ENCODE measurements at regions not wholly inside any gene's neighbourhood (a gene's known extent, or its start where the extent isn't known, plus 50 kb on each side); places are given as distances from the start of the nearest gene placed in this dataset.

- FAIRE-seq: no peak
These were observed 300.4 kb upstream of the STT3B start for GRCh38 chr3:31232055-31233025.

- FAIRE-seq: no peak
These were observed 298.6 kb upstream of the STT3B start for GRCh38 chr3:31234145-31234544.

- no peak for FAIRE-seq
These were observed 297.5 kb upstream of the STT3B start for GRCh38 chr3:31235062-31235700.

- FAIRE-seq: no peak
These were observed 294.8 kb upstream of the STT3B start for GRCh38 chr3:31237887-31238286.

- no peak for FAIRE-seq
These were observed 292.7 kb upstream of the STT3B start for GRCh38 chr3:31240013-31240412.

GRCh38 chr3:31240466-31240865, 292.3 kb upstream of the STT3B start:
- no peak for FAIRE-seq

- FAIRE-seq: no peak
These were observed 291.9 kb upstream of the STT3B start for GRCh38 chr3:31240874-31241273.

GRCh38 chr3:31241533-31241932, 291.2 kb upstream of the STT3B start:
- no peak for FAIRE-seq

- FAIRE-seq: no peak
These were observed 290.4 kb upstream of the STT3B start for GRCh38 chr3:31242026-31242960.

GRCh38 chr3:31244929-31245817, 287.6 kb upstream of the STT3B start:
- FAIRE-seq: no peak

GRCh38 chr3:31246293-31247062, 286.2 kb upstream of the STT3B start:
- FAIRE-seq: no peak

GRCh38 chr3:31247063-31247447, 285.7 kb upstream of the STT3B start:
- FAIRE-seq: no peak

- no peak for FAIRE-seq
These were observed 284.7 kb upstream of the STT3B start for GRCh38 chr3:31247850-31248562.

GRCh38 chr3:31248563-31248992, 284.1 kb upstream of the STT3B start:
- FAIRE-seq: no peak

GRCh38 chr3:31249545-31249944, 283.2 kb upstream of the STT3B start:
- FAIRE-seq: no peak

- no peak for FAIRE-seq
These were observed 282.5 kb upstream of the STT3B start for GRCh38 chr3:31250116-31250777.

- no peak for FAIRE-seq
These were observed 281.6 kb upstream of the STT3B start for GRCh38 chr3:31251083-31251482.

GRCh38 chr3:31252216-31253185, 280.2 kb upstream of the STT3B start:
- no peak for FAIRE-seq

- no peak for FAIRE-seq
These were observed 278.9 kb upstream of the STT3B start for GRCh38 chr3:31253782-31254181.

All from TTC549 (cell line).